LNCaP clone FGC (cell line): ENCODE measurements at regions not wholly inside any gene's neighbourhood (a gene's known extent, or its start where the extent isn't known, plus 50 kb on each side); places are given as distances from the start of the nearest gene placed in this dataset.

Experiments used
- DNase-seq: peaks from one replicate; pipeline ENCODE4 v3.0.0-alpha.2; 2011; ENCODE audit warnings: low read depth
- H3K4me3 ChIP-seq: 2 replicates; pipeline ENCODE4 v1.5.1; 2011; ENCODE audit warnings: mild to moderate bottlenecking, low read depth, low read length, control low read depth
- TF ChIP-seq, protein P1 (sequence below): IDR thresholded peaks from 2 replicates; pipeline ENCODE4 v1.5.1; 2012; ENCODE audit warnings: mild to moderate bottlenecking; ENCODE audit not compliant: control insufficient read depth, insufficient read depth; ENCODE audit errors: extremely low read depth

DNA sequence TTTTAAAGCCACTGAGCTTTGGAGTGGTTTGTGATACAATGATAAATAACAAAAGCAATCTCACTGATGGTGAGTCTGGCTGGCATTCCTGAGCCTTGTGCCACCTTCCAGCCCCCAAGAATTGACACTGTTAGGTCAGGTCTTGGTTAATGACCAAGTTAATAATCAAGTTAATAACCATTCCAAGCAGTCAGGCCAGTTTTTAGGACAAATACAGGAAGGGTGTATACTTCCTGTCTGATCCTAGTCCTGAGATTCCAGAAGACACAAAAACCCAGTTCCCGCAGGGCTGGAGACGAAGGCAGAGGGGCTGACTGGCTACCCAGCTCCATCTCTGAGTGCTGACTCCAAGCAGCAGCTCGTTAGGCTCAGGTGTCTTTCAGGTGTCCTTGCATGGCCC, 74.6 kb upstream of the LAPTM4A start:
- TF ChIP-seq, protein P1, sequence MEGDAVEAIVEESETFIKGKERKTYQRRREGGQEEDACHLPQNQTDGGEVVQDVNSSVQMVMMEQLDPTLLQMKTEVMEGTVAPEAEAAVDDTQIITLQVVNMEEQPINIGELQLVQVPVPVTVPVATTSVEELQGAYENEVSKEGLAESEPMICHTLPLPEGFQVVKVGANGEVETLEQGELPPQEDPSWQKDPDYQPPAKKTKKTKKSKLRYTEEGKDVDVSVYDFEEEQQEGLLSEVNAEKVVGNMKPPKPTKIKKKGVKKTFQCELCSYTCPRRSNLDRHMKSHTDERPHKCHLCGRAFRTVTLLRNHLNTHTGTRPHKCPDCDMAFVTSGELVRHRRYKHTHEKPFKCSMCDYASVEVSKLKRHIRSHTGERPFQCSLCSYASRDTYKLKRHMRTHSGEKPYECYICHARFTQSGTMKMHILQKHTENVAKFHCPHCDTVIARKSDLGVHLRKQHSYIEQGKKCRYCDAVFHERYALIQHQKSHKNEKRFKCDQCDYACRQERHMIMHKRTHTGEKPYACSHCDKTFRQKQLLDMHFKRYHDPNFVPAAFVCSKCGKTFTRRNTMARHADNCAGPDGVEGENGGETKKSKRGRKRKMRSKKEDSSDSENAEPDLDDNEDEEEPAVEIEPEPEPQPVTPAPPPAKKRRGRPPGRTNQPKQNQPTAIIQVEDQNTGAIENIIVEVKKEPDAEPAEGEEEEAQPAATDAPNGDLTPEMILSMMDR: no peak
- DNase-seq: no peak
- H3K4me3 ChIP-seq: no peak overlapping the region

DNA sequence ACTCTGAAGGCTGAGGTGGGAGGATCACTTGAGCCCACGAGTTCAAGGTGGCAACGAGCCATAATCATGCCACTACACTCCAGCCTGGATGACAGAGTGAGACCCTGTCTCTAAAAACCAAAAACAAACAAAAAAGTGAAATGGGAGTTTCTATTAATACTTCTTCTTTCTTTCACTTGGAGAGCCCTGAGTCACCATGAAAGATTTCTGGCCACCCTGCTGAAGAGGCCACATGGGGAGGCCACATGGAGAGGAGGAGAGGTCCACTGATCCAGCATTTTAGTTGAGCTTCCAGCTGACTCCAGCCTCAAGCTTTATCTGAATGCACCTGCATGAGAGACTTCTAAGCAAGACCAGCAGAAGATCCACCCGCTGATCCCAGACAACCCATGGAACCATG, 74.2 kb upstream of the LAPTM4A start:
- no peak for DNase-seq
- no peak overlapping the region for H3K4me3 ChIP-seq
- TF ChIP-seq, protein P1: no peak

DNA sequence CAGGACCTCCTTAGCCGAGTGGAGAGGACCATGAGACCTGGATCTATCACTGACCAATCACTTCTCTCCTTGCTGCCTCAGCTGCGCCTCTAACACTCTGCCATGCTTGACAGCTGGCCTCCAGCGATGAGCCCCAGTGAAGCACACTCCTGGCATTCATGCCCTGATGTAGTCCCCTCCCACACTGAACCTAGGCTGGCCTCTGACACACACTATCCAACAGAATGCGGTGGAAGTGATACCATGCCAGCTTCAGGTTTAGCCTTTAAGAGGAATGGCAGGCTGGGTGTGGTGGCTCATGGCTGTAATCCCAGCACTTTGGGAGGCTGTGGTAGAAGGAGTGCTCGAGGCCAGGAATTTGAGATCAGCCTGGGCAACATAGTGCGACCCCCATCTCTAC, 73.7 kb upstream of the LAPTM4A start:
- TF ChIP-seq, protein P1: no peak
- no peak overlapping the region for H3K4me3 ChIP-seq
- no peak for DNase-seq

DNA sequence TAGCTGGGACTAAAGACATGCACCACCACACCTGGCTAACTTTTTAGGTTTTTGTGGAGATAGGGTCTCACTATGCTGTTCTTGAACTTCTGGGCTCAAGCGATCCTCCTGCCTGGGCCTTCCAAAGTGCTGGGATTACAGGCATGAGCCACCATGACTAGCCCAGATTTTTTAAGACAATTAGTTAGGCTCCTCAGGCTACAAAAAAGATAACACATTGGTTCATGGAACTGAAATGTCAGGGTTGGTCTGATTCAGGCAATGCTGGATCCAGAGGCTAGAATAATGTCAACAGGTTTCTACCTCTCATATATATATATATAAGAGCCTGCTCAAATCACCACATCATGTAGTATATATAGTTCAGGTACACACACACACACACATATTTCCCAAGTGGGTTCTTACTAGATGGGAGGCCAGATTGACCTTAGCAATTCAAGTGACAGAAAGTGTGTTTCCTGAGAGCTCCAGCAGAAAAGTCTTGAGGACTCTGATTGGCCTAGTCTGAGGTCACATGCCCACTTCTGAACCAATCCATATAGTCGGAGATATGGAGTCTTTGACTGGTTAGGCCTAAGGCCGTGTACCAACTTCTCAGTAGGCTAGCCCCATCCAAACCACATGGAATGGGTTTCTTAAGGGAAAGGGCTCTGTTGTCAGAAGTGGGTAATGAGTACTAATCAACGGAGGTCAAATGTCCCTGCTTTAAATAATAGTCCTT, 72.6 kb upstream of the LAPTM4A start:
- TF ChIP-seq, protein P1: no peak
- DNase-seq: no peak
- H3K4me3 ChIP-seq: no peak overlapping the region

DNA sequence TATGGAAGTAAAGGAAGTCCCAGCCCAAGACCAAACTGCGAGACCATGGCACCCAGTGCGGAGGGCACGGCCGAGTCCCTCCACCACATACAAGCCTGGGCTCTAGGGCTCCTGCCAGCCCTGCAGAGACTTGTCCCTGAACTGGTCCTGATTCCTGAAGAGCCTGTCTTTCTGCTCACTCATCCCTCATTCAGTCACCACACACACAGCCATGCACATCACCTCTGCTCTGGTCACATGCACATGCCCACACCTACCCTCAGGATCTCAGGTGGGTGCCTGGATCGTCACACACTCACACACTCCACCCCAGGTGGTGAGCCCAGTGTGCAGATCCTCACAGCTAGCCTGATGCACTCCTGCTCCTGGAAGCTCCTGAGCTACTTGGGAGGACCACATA, 71.4 kb upstream of the LAPTM4A start:
- no peak for DNase-seq
- TF ChIP-seq, protein P1: no peak
- H3K4me3 ChIP-seq: no peak overlapping the region

DNA sequence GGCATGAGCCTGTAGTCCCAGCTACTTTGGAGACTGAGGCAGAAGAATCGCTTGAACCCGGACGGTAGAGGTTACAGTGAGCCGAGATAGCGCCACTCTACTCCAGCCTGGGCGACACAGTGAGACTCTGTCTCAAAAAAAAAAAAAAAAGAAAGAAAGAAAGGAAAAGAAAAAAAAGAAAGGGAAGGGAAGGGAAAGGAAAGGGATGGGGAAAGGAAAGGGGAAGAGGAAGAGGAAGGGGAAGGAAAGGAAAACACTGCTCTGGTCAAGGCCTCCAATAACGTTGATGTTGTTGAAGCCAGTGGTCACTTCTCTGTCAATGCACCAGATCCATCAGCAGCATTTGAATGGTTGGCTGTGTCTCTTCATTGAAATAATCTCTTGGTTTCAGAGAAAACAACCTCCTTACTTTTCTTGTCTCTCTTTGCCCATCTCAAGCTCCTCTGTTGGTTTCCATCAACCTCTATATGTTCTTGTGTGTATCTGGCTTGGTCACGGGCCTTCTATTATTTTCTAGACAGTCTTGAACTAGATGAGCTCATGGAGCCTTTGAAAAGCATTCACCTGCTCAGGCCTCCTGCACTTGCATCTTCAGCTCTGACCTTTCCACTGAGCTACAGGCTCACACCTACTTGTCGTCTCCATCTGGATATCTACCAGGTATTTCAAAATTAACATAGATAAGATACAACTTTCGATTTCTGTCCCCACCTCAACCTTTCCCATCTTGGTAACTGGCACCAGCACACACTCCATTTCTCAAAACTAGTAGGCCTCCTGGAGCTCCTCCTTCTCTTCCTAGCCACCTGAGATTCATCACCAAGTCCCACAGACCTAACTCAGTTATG, 69.4 kb upstream of the LAPTM4A start:
- no peak overlapping the region for H3K4me3 ChIP-seq
- TF ChIP-seq, protein P1: no peak
- no peak for DNase-seq
